HG03135 (cell line): ENCODE measurements at regions not wholly inside any gene's neighbourhood (a gene's known extent, or its start where the extent isn't known, plus 50 kb on each side); places are given as distances from the start of the nearest gene placed in this dataset.

Source experiments
- ATAC-seq: cut with Tn5 transposase; IDR thresholded peaks from one replicate; pipeline ENCODE4 v1.9.1; 2021; ENCODE audit warnings: mild to moderate bottlenecking, moderate library complexity; ENCODE audit not compliant: unreplicated experiment

DNA sequence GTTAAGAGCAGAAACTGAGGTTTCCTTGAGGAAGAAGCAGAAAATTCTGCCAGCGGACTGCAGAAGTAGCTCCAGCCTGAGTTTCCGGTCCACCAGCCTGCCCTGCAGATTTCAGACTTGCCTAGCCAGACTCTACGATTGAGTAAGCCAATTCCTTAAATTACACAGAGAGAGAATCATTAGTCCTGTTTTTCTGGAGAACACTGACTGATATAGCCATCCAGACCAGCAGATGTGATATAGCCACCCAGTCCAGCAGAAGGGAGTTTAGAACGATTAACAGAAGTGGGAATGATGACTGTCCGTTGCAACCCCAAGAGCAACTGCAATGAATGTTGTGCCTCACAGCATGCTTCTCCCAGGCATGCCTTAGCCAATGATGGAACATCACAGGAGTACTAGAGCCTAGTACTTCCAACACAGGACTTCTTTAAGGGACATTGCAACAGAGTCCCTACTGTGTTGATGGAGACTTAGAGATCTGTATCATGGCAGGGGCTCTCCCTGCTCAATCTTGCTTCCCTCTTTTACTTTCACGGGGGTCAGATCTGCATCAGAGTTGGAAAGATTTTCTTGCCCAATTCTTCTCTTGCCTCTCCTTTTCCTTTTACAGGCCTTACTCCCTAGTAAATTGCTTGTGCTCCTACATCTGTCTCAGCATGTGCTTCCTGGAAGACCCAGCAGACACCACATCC is 264.6 kb upstream of the CLNK start:
- no peak for ATAC-seq

DNA sequence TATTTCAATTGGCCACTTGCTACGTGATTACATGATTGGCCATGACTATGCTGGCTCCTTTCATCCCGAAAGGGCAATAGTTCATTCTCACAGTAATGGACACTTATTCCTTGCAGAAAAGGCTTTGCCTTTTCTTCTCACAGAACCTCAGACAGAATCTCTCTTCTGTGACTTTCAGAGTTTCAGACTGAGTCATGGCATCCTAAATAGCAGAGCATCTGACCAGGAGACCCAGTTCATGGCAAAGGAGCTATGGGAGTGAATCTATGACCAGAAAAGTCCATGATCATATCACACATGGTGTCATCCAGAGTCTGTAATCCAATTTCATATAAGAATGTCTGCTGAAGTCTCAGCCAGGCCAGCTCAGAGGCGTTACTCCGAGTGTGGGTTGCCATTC is 263.3 kb upstream of the CLNK start:
- ATAC-seq, result no peak

DNA sequence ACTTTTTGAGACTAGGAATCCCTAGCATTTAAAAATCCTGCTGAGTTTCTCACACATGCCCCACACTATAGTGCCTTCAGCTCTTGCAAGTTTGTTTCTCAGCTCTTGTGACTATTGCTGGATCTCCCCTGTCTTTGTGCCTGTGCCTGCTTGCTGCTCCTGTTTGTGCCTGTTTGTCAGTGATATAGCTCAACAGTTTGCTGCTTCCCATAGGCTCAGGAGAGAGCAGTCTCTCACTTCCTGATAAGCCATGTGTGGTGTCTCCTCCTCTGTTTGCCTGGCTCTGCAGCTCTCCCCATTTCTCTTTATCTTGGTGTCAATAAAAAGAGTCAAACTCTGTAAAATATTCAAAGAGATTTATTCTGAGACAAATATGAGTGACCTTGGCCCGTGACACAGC is 259.8 kb upstream of the CLNK start:
- ATAC-seq, result no peak

DNA sequence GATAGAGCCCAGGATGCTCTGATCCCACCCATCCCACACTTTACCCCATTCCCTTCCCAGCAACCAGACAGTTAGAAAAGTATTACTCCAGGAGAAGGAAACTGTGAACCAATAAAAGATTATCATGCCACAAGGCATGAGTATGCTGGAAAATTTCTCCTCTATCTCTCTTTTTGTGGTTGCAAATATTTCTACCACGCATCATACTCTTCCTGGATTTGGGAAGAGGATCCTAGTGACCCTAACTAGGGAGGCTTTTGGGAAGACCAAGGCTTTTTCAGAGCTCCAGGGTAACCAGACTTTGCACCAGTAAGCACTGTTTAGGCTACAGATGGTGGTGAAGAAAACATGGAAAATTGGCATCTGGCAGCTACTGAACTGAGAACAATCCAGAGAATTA is 257.6 kb upstream of the CLNK start:
- ATAC-seq, result no peak

DNA sequence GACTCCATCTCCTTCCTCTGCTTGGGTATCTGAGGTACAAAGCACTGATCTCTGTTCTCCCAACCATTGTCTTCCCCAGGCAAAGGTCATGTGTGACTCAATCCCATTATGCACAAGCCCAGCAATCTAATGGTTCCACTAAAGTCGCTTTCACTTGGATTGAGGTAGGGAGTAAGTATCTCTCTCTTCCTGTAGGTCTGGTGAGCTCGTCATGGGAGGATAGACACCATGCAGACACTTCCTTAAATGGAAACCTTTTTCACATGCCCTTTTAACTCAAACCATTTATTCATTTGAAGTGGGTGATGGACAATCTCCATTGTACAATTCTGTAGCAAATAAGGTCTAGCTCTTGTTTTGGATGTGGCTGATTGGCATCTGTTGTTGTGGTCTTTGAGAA is 245.2 kb upstream of the CLNK start:
- no peak for ATAC-seq

DNA sequence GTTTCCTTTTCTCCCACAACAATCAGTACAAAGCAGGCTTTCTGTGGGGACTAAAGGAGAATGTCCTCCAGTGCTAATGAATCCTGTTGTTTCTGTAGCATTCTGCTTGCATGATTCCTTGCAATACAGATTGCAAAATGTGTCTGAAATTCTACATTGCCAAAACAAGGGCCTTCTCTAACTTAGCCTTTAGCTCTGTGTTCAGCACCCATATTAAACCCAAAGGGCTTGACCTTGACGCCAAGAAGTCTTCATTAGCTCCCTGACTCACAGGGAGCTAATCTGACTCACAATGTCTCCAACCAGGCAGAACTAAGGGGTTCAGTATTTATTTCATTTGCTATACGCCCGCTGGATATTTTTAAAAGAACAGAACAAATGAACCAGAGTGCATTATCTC is 241.4 kb upstream of the CLNK start:
- no peak for ATAC-seq

DNA sequence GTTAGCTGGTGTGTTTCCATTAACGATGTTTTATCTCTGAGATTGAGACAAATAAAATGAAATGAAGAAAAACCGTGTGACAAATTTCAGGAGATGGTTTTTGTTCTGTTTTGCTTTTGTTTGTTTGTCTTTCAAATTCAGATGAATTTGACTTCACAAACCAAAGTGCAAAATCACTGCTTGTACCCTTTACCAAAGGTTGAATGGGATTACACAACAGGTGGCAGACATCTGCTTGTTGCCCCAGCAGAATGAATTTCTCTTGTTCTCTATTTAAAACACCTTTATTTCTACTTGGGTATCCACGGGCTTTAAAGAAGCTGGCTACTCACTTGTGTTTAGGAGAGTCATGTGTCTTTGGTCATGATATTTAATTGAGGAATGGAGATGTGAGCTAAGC is 239.7 kb upstream of the CLNK start:
- ATAC-seq, result no peak

DNA sequence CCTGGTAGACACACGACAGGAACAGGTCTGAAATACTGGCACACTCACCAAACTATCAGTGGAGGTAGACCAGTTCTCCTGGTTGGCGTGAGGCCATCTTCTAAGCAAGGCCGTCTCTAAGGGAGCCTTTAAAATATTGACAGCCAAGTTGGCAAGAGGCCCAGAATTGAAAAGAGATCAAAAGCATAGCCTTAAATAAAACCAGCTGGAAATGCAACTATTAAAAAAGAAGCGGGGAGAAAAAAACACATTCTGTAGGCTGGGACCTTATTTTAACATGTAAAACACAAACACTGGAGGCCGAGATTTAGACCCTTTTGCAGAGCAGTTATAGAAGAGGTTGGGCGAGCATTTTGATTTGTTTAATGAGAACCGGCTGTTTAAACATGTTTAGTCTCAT is 233.0 kb upstream of the CLNK start:
- ATAC-seq, result no peak

DNA sequence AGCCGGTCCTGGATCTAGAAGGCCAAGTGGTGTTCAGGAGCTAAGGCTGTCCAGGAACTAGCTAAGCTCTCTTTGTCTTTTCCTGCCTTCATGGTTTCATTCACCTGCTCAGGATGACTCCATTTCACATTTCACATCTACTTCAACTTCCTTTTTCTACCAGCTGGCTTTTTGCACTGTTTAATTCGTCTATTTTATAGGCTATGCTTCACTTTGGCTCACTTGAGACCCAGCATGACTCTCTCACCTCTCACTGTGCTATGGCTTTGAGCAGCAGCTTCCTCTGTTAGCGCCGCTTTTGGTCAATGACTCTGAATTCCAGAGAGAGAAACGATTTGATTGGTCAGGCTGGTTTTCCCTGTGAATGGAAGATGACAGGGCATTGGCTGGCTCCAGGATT is 213.5 kb upstream of the CLNK start:
- no peak for ATAC-seq

DNA sequence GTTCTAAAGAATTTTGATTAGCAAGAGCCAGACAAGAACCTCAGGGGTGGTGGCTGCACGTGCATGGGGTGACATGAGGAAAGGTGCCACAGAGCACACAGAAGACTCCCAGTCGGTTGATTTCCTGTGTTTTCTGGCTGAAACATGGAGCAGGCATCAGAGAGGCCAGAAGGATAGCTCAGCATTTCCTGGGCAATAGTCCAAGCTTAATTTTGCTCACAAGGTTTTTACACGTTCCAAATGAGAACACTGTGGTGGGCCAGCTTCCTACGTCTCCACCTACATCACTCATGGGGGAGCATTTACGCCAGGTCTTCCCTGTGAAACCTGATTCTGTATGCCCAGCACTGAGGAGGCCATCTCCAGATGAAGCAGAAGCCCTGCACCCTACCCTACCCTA is 212.5 kb upstream of the CLNK start:
- ATAC-seq, result no peak

DNA sequence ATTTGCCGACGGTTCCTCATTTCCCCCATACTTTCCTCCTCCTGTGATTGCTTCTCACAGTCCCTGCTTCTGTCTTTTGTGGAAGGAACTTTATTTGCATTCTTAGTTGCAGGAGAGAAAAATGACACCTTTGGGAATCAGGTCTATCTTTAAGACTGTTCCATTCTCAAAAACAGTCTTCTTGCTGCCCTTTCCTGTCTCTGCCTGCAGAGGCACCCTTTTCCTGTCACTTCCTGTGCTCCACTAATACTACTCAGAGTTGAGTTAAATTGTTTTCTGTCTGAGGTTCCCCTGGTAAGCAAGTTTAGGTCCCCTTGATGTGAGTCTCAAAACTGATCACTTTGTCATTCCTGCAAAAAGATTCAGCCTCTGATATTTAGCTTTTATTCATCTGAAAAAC is 208.8 kb upstream of the CLNK start:
- ATAC-seq, result peak; percentile 74

DNA sequence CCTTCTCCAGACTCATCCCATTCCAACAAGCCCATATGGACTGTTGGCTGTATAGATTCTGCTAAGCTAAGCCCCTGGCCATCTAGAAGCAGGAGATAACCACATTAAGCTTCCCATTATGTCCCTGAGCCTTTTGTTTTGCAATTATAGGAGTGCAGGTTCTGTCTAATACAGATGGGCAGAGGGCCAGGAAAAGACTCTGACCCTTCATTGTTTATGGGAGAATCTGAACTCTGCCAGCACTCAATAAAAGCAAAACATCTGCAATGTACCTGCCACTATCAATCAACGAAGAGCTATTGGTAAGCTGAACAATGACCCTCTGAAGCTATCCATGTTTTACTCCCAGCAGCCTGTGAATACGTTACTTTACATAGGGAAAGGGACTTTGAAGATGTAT is 207.3 kb upstream of the CLNK start:
- no peak for ATAC-seq

DNA sequence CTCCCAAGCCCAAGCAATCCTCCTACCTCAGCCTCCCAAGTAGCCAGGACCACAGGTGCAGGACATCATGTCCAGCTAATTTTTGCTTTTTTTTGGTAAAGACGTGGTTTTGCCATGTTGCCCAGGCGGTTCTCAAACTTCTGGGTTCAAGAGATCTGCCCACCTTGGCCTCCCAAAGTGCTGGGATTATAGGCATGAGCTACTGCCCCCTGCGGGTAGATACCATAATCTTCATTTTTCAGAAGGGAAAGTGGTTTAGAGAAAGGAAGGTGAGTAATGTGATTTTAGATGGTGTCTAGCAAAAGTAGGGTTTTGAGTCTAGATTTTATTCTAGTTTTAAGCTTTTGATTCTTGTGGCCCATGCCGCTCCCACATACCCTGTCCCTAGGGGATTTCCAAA is 205.3 kb upstream of the CLNK start:
- no peak for ATAC-seq

DNA sequence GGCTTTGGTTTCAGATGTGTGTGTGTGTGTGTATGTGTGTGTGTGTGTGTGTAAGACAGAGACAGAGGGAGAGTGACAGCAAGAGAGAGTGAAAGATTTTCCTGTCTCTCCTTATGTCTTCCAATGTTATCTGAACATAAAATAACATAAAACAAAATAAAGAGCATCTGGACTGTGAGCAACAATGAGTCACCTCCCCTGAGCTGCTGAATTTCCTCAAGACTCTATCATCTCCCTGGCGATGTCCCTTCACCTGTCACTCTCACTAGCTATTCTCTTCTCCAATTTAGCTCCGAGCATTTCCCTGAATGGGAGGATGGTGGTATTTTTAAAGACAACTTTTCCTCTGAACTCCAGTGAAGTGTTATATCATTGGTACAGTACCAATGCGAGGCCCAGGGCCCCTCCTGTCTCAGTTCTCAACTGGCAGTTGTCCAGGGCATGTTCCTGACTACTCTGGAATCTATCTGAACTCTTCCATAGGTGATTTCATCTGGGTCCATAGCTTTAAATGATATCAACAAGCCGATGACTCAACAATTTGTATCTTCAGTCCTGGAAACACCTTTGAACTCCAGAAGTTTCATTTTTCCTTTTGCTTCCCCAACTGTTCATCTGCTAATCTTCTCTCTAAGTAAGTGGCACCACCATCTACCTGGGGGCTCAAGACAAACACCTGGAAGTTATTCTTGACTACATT is 195.0 kb upstream of the CLNK start:
- ATAC-seq, result no peak

DNA sequence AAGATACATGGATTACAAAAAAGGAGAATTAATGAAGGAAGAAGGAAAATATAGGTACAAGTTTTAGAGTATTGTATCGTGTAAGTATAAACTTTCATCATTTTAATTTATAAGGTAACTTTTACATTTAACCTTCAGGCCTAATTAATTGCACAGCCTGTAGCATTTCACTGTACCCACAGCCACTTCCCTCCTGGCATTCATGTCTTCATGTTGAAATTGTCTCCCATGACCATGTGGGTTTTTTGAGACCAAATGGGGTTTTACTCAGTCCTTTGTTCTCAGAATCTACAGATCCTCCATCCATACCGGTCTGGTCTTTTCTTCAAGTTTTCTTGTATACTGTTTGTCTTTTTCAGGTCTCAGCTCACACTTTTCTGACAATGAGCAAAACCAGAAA is 194.3 kb upstream of the CLNK start:
- no peak for ATAC-seq

DNA sequence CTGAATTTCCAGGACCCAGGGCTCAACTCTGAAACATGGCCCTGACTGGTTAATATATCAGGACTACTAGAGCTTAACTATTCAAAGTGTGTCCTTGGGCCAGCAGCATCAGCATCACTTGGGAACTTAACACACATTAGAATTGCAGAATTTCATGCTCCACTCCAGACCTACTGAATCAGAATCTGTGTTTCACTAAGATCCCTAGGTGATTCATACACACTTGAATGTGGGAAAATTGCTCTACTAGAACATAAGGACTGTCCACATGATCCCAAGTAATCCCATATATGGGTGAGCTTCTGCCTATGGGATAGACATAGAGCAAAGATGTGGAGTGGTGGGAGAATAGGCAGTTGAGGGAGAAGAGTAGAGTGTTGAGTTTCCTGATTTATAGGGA is 192.5 kb upstream of the CLNK start:
- no peak for ATAC-seq

DNA sequence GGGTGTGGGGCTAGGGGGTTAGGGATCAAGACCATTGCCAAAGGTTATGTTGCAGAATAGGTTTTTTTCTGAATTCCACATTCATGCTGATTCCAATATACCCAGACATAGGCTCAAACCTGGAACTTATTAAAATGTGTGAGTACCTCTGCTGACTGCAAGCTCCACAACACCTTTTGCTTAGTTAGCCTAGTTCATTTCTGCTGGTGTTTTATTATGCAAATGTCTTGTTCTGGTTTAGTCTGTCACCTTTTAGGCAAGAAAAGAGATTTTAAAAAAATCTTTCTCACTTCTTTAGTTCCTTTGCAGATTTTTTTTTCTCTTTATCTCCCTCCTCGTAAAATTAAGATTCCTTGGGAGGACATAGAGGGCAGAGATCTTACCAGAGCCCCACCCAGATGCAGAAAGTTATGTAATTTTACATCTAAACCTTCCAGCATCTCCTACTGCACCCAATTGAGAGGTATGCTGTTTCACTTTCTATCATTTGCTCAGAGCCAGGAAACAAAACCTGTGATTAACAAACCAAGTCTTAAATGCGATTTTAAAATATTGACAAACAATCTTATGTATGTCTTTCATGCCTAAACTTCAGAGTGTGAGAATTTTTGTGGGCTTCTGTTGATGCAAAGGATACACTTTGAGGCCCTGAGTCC is 190.7 kb upstream of the CLNK start:
- ATAC-seq, result no peak

DNA sequence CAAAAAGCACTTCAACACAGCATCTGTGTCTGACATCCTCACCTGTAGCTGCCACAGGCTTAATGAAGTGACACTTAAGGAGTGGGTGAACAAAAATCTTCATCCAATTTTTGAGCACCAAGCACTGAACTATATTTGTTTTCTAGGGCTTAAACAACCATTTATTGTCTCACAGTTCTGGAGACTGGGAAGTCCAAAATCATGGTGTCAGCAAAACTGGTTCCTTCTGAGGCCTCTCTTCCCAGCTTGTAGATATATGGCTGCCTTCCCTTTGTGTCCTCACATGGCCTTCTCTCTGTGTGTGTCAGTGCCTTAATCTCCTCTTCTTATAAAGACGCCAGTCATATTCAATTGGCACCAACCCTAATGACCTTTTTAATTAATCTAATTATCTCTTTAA is 189.2 kb upstream of the CLNK start:
- ATAC-seq, result no peak

DNA sequence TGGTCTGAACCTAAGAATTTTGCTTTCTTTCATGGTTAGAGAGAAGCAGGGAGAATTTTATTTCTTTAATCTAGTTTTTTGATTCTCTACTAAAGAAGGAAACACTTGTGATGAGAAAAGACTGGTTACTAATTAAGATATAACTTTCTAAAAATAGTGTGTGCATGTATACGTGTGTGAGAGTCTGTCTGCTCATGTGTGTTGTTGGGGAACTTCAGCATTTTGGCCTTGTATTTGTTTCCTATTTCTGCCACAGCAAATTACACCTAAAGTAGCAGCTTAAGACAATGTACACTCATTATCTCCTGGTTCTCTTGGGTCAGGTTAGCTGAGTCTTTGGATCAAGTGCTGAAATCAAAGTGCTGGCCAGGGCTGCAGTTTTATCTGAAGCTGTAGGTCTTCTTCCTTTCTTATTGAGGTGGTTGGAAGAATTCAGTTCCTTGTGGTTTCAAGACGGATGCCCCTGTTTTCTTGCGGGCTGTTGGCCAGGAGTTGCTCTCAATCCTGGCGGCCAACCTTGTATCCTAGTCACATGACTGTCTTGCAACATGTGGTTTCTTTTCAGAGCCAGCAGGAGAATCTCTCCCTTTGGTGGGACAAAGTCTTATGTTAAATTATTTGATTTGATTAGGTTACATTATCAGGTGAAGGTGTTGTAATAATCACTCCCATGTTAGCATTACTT is 188.4 kb upstream of the CLNK start:
- ATAC-seq, result no peak

DNA sequence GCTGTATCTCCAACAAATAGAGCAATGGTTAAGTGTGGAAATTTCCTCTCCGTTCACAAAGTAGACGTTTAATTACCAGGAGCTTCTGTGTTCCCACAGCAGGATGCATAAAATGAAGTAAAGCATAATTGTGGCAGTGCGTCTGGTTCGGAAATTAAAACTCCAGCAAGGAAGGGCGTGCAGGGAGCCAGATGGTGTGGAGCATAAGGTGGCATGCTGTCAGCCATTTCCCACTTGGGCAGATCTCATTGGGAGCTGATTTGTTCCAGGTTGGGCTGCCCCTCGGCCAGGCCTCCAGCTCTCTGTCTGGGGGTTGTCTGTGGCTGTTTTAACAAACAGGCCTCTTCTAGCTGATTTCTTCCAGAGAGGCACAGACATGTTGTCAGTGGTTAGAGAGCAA is 182.1 kb upstream of the CLNK start:
- no peak for ATAC-seq

DNA sequence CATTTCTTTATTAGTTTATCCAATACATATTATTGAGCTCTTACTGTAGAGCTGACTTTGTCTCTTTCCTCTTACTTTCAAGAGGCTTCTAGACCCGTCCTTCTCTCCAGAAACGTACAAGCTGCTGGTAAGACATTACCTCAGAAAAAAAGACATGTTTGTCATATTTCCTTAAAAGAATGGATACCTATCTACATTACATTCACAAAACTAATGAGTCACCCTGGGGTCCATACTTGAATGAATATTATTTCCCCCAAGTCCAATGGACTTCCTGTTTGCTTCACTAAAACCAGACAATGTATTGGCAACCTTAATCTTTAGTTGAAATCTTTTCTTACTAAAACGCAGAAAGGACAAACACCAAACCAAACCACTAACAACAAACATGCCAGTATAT is 176.5 kb upstream of the CLNK start:
- no peak for ATAC-seq

DNA sequence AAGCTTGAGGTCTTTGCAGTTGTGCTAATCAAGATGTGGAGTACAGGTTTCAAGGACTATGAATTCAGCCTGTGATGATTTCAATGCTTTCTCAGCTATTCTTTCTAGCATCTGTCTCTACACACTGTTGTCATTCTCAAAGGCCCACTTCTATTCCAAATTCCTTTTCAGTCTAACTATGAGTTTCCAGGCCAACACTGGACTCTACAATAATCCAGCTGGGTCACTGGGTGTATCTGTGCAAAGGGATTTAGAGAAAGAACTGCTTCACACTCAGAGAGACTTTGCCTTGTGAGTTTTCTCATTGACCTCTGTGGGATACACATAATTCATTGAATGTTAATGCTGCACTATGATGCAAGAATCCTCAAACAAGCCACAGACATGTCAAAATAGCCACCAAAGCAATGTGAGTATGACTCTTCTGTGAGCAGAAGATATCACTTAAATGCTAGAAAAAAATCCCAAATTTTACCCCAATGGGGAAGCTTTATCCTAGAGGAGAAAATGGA is 171.8 kb upstream of the CLNK start:
- no peak for ATAC-seq
